ENCODE measurements at regions not wholly inside any gene's neighbourhood (a gene's known extent, or its start where the extent isn't known, plus 50 kb on each side); places are given as distances from the start of the nearest gene placed in this dataset.

DNA sequence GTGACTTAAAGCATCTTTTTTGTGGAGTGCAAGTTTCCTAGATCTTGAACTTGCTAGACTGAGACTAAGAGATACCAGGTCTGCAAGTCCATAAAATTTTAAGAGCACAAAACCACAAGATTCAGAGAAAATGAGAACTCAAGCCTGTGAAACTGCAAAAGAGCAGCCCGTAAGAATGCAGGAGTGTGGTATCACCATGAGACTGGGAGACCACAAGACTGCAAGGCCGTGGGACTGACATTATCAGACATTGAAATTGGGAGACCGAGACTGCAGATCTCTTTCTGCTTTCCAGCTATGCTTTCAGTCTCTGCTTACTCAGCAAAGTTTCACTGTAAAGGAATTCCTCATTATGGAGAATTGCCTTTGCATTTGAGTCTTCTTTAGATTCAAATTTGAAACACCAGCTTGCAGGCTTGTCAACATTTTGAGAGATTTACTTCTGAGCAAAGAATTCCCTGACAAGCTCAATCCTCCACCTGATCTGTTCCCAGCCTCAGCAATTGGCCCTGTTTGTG lies 621.2 kb downstream of the KCNA4 start:
- no peak for TF ChIP-seq HDGF (IDR thresholded peaks at IDR 0.05; ENCODE audit: borderline replicate concordance)
- TF ChIP-seq TARDBP (IDR thresholded peaks at IDR 0.05) = no peak
- no peak for TF ChIP-seq ZNF384 (IDR thresholded peaks at IDR 0.05)
- TF ChIP-seq NFRKB (IDR thresholded peaks at IDR 0.05) = no peak
- TF ChIP-seq CTBP1 (IDR thresholded peaks at IDR 0.05; ENCODE audit: borderline replicate concordance) = no peak
- TF ChIP-seq L3MBTL2 (conservative IDR thresholded peaks at IDR 0.05) = no peak
- TF ChIP-seq, protein P1, sequence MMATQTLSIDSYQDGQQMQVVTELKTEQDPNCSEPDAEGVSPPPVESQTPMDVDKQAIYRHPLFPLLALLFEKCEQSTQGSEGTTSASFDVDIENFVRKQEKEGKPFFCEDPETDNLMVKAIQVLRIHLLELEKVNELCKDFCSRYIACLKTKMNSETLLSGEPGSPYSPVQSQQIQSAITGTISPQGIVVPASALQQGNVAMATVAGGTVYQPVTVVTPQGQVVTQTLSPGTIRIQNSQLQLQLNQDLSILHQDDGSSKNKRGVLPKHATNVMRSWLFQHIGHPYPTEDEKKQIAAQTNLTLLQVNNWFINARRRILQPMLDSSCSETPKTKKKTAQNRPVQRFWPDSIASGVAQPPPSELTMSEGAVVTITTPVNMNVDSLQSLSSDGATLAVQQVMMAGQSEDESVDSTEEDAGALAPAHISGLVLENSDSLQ (IDR thresholded peaks at IDR 0.05) = no peak
- TF ChIP-seq FOXA1 (IDR thresholded peaks at IDR 0.05) = no peak
- no peak for TF ChIP-seq SUZ12 (IDR thresholded peaks at IDR 0.05)
